ENCODE measurements at regions not wholly inside any gene's neighbourhood (a gene's known extent, or its start where the extent isn't known, plus 50 kb on each side); places are given as distances from the start of the nearest gene placed in this dataset.

DNA sequence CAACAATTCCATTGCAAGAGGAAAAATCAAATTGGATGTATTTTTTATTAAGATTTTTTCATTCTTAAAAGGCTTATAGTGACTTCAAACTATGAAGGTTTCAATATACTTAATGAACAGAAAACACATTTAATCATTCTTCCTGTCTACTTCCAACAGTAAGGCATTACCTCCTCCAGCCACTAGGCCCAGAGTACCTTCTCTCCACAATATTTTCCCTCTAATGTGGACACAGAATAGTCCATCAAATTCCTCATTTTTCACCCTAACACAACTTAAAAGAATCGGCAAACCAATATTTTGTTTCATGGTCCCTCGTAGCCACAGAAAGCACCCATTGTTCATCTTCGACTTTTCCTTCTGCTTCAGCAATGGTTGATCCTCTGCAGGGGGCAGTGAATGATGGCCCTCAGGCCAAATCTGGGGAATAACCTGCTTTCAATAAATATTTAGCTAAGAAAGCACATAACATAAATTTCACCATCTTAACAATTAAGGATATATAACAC is 335.4 kb upstream of the ID4 start:
- H3K4me1 ChIP-seq (ENCODE audit: control insufficient read depth, extremely low read depth, insufficient read depth, low read length), result no peaks in the 10 kb centered on the region
- BruUV-seq (replicated peaks), result no TSS peak
- no peak overlapping the region for H2AFZ ChIP-seq (ENCODE audit: low read depth, low read length)
- TF ChIP-seq EZH2 (IDR thresholded peaks at IDR 0.05; ENCODE audit: borderline replicate concordance, low read depth, low read length, severe bottlenecking) (no peak), POLR2AphosphoS5 (IDR thresholded peaks at IDR 0.05; ENCODE audit: insufficient read depth, low read depth, low read length) (no peak)
- no peaks in the 10 kb centered on the region for H3K9me1 ChIP-seq (replicated peaks; ENCODE audit: control insufficient read depth, extremely low read depth, insufficient read depth, low read length)
- no peaks in the 10 kb centered on the region for H3K79me2 ChIP-seq (ENCODE audit: control insufficient read depth, insufficient read depth, low read length)
- H3K27me3 ChIP-seq (ENCODE audit: control insufficient read depth in 2 of 2, insufficient read depth in 2 of 2, low read length in 2 of 2), result no peaks in the 10 kb centered on the region
- no peak overlapping the region for H3K9ac ChIP-seq (replicated peaks; ENCODE audit: extremely low read depth, insufficient read depth, low read length)
- intact Hi-C loops (cut with micrococcal nuclease) (no loop called here), dilution Hi-C loops (cut with MboI; ENCODE audit: extremely low pct_ligation_motif_present, low sequenced_read_pairs) (no loop called here)
- FAIRE-seq (no peak), DNase-seq (ENCODE audit: low read depth, low spot score) (no peak)
- CTCF ChIA-PET, result no interaction called here
- H3K4me2 ChIP-seq (ENCODE audit: insufficient read depth, low read length), result no peak overlapping the region
- no peak overlapping the region for H3K4me3 ChIP-seq (replicated peaks in 1 of 3; ENCODE audit: insufficient read depth in 1 of 3, low read depth in 1 of 3, low read length in 3 of 3)
- no peak overlapping the region for H3K27ac ChIP-seq (ENCODE audit: insufficient read depth, low read depth, low read length)
- no peaks in the 10 kb centered on the region for H4K20me1 ChIP-seq (replicated peaks; ENCODE audit: control insufficient read depth, extremely low read depth, insufficient read depth, low read length)
- no peaks in the 10 kb centered on the region for H3K36me3 ChIP-seq (ENCODE audit: control insufficient read depth in 2 of 2, extremely low read depth in 1 of 2, insufficient read depth in 2 of 2, low read length in 2 of 2)
- POLR2A ChIA-PET, result no interaction called here
- peaks cover 2% of the 10 kb centered on the region for H3K9me3 ChIP-seq (replicated peaks; ENCODE audit: control insufficient read depth, insufficient read depth, low read length)

DNA sequence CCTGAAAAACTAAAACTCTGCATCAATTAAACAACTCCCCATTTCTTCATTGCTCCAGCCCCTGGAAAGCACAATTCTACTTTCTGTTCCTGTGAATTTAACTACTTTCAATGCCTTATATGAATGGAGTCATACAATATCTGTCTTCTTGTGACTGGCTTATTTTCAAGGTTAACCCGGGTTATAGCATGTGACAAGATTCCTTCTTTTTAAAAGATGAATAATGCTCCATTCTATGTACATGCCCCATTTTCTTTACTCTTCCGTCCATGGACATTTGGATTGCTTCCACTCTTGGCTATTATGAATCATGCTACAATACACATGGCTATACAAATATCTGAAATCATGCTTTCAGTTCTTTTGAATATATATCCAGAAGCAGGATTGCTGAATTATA is 334.9 kb upstream of the ID4 start:
- Histone ChIP-seq H3K9ac (replicated peaks; ENCODE audit: extremely low read depth, insufficient read depth, low read length) (no peak overlapping the region), H3K4me2 (ENCODE audit: insufficient read depth, low read length) (no peak overlapping the region), H3K79me2 (ENCODE audit: control insufficient read depth, insufficient read depth, low read length) (no peaks in the 10 kb centered on the region), H3K9me3 (replicated peaks; ENCODE audit: control insufficient read depth, insufficient read depth, low read length) (peaks cover 2% of the 10 kb centered on the region), H3K27ac (ENCODE audit: insufficient read depth, low read depth, low read length) (no peak overlapping the region), H3K9me1 (replicated peaks; ENCODE audit: control insufficient read depth, extremely low read depth, insufficient read depth, low read length) (no peaks in the 10 kb centered on the region), H3K4me3 (replicated peaks in 1 of 3; ENCODE audit: insufficient read depth in 1 of 3, low read depth in 1 of 3, low read length in 3 of 3) (no peak overlapping the region), H2AFZ (ENCODE audit: low read depth, low read length) (no peak overlapping the region), H3K4me1 (ENCODE audit: control insufficient read depth, extremely low read depth, insufficient read depth, low read length) (no peaks in the 10 kb centered on the region), H4K20me1 (replicated peaks; ENCODE audit: control insufficient read depth, extremely low read depth, insufficient read depth, low read length) (no peaks in the 10 kb centered on the region), H3K27me3 (ENCODE audit: control insufficient read depth in 2 of 2, insufficient read depth in 2 of 2, low read length in 2 of 2) (no peaks in the 10 kb centered on the region), H3K36me3 (ENCODE audit: control insufficient read depth in 2 of 2, extremely low read depth in 1 of 2, insufficient read depth in 2 of 2, low read length in 2 of 2) (no peaks in the 10 kb centered on the region)
- intact Hi-C loops (cut with micrococcal nuclease), result no loop called here
- POLR2A ChIA-PET, result no interaction called here
- CTCF ChIA-PET, result no interaction called here
- no peak for DNase-seq (ENCODE audit: low read depth, low spot score)
- TF ChIP-seq, protein P1, sequence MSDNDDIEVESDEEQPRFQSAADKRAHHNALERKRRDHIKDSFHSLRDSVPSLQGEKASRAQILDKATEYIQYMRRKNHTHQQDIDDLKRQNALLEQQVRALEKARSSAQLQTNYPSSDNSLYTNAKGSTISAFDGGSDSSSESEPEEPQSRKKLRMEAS (IDR thresholded peaks at IDR 0.05; ENCODE audit: insufficient read depth, insufficient read length), result no peak
- BruUV-seq (replicated peaks), result no TSS peak
- dilution Hi-C loops (cut with MboI; ENCODE audit: extremely low pct_ligation_motif_present, low sequenced_read_pairs), result no loop called here
- no peak for FAIRE-seq

Measured in endothelial cell of umbilical vein (primary cell).